ENCODE measurements at regions not wholly inside any gene's neighbourhood (a gene's known extent, or its start where the extent isn't known, plus 50 kb on each side); places are given as distances from the start of the nearest gene placed in this dataset.
"Not testable (repeated sequence)": the region's sequence is repeated elsewhere in the genome, so short reads cannot be mapped to it uniquely, and the experiment has no call there.

- DNase-seq = no peak
Observed at GRCh38 chr17:71625330-71625729, 495.5 kb upstream of the SOX9 start.

DNA sequence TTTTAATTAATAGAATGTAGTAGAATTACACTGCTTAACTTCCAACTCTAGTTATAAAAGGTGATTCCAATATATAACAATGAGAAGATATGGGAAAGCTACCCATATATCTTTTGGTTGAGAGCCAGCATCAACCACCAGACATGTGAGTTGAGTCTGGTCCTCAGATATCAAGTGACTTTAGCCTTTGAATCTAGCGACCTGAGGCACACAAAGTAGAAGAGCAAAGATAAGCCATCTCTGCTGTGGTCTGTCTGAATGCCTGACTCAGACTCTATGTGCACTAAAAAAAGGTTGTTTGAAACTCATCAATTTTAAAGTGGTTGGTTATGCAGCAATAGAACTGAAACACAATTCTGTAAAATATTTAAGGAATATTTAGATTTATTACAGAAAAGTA lies 492.5 kb upstream of the SOX9 start:
- no peak for DNase-seq

DNA sequence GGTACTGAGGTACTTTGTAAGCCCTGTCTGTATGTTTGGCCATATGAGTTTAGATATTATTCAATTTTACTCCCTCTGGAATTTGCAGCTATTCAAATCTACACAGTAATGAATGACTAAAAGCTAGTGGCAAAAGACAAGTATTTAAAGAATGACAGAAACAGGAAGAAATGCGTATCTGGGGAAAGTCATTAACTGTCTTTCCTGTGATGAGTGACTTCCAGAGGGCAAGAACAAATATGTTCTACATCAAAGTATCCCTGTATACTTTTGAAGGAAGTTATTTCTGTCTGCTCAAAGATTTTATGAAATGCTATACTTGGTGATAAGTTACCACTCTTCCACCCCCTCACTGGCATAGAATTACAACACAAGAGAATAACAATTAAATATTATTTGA lies 489.3 kb upstream of the SOX9 start:
- no peak for DNase-seq

DNA sequence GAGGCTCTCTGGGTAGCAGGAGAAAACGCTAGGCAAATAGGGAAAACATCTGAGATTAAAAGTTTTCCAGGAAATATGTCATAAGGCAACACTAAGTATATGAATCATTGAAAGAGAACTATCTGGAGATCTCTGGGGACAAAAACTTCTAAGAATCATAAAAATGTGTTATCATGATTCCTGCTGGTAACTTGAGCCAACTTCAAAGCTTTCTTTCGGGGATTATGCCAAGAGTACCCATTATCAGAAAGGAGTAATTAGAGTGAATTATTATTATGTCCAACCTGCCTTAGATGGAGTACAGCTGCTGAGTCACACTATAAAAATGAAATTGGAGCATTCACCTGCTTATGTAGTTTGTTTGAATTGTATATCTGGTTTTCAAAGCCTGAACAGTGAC lies 488.5 kb upstream of the SOX9 start:
- no peak for DNase-seq

DNA sequence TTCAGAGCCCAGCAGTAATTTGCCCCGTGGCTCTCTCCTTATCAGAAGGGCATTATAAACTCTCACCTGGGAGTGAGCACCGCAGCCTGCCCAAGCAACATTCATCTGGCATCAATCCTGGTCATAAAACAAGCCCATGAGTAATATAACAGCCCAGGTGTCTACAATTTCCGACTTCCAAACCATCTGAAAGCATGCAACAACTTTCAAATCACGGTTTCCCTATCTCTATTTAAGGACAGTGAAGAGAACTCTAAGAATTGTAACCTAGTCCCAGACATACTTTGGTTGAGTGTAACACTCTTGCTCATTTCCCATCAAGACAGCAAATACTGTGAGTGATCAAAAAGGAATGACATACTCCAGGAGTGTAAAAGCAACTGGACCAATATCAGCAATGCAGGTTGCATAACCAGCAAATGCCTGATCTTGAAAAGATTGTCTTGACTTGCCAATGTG lies 487.4 kb upstream of the SOX9 start:
- no peak for DNase-seq

- no peak for DNase-seq
Observed at GRCh38 chr17:71634376-71634775, 486.4 kb upstream of the SOX9 start.

DNA sequence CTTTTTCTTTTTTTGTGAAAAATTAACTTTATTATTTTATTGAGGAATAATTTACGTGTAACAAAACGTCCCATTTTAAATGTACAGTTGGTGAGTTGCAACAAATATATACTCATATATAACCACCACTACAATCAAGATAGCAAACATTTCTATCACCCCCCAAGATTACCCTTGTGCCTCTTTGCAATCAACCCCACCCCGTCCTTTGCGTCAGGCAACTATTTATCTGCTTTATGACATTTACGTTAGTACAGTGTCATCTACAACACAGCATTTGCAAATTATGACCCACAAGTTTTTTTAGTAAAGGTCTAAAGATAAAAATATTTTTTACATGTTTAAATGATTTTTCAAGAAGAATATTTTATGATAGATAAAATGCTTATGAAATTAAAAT lies 485.6 kb upstream of the SOX9 start:
- DNase-seq = no peak

DNA sequence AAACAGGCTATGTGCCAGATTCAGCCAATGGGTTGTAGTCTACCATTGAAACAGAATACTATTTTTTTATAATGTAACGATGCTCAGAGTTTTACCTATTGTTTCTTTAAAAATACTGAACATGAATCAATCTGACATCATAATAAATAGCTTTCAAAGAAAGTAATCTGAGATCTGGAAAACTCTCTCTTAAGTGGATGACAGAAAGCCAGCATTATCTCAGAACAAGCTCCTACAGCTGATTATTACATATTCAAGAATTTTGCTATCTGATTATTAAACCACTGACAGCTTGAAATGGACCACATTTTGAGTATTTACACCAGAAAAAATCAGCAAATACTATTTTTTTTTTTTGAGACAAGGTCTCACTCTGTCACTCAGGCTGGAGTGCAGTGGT lies 484.2 kb upstream of the SOX9 start:
- DNase-seq = no peak

- DNase-seq = no peak
Observed at GRCh38 chr17:71638668-71639067, 482.2 kb upstream of the SOX9 start.

DNA sequence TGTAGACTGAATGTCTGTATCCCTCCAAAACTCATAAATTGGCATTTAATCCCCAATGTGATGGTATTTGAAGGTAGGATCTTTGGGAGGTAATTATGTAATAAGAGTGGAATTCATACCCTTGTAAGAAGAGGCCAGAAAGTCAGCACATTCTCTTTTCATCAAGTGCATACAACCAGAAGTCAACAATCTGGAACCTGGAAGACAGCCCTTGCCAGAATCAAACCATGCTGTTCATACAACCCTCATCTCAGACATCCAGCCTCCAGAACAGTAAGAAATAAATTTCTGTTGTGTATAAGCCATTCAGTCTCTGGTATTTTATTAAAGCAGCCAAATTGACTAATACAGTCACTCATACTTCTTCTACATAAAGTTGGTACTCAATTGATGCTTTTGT lies 481.0 kb upstream of the SOX9 start:
- no peak for DNase-seq

DNA sequence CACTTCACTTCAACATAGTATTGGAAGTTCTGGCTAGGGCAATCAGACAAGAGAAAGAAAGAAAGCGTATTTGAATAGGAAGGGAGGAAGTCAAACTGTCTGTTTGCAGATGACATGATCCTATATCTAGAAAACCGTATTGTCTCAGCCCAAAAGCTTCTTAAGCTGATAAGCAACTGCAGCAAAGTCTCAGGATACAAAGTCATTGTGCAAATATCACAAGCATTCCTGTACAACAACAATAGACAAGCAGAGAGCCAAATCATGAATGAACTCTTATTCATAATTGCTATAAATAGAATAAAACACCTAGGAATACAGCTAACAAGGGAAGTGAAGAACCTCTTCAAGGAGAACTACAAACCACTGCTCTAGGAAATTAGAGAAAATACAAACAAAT lies 473.9 kb upstream of the SOX9 start:
- DNase-seq = not testable (repeated sequence)

DNA sequence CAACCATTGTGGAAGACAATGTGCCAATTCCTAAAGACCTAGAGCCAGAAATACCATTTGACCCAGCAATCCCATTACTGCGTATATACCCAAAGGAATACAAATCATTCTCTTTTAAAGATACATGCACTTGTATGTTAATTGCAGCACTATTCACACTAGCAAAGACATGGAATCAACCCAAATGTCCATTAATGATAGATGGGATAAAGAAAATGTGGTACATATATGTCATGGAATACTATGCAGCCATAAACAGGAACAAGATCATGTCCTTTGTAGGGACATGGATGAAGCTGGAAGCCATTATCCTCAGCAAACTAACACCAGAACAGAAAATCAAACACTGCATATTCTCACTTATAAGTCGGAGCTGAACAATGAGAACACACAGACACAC lies 472.5 kb upstream of the SOX9 start:
- DNase-seq = not testable (repeated sequence)

DNA sequence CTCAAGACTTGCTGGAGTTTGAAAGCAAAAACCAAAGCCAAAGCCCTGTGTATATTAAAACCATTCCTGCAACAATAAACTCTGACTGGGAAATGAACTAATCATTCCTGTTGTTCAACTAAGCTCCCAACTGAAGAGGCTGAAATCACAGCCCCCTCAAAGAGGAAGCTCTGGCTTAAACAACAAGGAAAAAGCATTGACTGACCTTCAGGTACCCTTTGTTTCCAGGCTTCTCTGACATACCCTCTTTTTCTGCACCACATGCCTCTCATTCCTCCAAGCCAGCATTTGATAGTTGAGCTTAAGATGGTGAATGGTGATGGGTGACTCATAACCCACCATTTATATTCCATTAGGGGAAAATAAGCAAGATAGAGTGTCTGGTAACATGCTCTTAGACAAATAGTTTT lies 470.9 kb upstream of the SOX9 start:
- DNase-seq = no peak

DNA sequence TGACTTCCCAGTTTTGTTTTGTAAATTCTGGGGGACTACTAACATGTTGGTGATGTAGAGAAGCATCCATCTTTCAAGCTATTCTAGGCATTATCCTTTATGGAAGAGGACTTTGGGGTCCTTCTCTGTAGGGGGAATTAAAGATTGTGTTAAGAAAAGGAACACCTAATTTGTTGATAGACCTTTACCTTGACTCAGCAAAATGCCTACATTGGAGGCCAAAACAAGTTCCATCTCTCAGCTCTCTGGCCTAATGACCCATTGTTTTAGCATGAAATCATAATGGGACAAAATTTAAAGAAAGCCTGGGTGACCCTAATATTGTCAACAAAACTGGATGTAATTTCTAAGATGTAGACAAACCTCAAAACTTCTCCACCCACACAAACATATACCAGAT lies 465.3 kb upstream of the SOX9 start:
- DNase-seq = no peak

GRCh38 chr17:71656964-71657858 lies 463.6 kb upstream of the SOX9 start:
- no peak for DNase-seq

- no peak for DNase-seq
Observed at GRCh38 chr17:71658996-71659395, 461.8 kb upstream of the SOX9 start.

GRCh38 chr17:71664861-71665260 lies 456.0 kb upstream of the SOX9 start:
- no peak for DNase-seq

GRCh38 chr17:71666047-71666446 lies 454.8 kb upstream of the SOX9 start:
- DNase-seq = no peak

- no peak for DNase-seq
Observed at GRCh38 chr17:71667661-71668060, 453.2 kb upstream of the SOX9 start.

DNA sequence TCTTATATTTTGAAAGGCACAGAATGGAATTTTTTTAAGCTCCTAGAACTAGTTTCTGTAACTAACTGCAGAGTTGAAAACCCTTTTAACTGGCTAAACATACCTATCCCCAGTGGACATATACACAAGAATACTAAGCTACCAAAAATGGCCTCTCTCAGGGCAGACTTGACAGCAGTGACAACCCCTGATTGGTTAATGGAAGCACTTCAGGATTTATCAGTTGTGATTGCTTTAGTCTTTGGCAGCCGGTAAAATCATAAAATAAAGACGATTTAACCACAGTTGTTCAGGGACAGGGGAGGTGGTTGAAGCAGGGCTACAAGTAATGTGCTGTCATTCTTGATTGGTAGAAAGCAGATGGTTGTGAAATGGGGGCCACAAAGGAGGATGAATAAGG lies 452.0 kb upstream of the SOX9 start:
- DNase-seq = no peak

GRCh38 chr17:71677439-71677838 lies 443.4 kb upstream of the SOX9 start:
- DNase-seq = no peak

- no peak for DNase-seq
Observed at GRCh38 chr17:71679832-71680231, 441.0 kb upstream of the SOX9 start.

DNA sequence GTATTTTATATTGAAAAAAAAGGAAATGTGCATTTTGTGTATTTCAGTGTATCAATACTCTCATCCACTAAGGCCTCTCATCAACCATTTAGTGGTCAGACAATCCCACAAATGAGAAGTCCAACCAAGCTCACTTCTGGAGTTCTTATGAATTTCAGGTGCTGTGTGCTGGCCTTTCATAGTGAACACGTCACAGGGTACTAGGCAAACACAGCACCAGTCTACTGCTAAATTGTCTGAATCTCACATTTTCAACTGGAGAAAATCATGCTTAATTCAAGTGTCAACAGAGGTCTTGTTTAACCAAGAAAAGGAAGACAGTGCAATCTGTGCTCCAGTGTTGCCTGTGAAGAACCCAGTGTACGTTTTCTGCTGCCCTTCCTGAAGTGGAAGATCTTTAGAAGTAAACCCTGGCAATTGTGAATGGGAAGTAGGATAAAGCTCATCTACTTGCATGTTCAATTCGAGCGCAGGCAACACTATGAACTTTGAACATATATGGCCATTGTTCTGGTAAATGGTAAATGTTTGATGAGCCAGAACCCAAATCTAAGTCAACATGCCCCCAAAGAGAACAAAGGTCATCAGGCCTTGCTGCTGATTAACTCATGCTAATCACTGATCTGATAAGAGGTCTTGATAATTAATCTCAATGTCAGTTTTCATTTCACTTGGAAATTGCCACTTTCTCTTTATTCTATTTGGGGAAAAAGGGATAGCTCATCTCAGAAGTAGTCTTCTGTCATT lies 439.2 kb upstream of the SOX9 start:
- DNase-seq = no peak

DNA sequence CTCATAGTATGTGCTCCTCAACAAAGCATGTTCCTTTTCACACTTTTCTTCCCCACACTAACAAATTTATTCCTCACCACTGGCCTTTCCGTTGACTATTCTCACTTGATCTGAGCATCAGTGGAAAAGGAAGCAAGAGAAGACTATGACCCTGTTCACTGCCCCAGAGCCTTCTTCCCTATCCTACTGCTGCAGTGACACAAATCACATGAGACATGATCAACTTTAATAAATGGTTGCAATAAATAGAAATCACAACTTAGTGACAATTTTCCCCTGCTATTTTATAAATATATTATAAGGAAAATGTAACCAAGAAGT lies 438.7 kb upstream of the SOX9 start:
- DNase-seq = no peak

DNA sequence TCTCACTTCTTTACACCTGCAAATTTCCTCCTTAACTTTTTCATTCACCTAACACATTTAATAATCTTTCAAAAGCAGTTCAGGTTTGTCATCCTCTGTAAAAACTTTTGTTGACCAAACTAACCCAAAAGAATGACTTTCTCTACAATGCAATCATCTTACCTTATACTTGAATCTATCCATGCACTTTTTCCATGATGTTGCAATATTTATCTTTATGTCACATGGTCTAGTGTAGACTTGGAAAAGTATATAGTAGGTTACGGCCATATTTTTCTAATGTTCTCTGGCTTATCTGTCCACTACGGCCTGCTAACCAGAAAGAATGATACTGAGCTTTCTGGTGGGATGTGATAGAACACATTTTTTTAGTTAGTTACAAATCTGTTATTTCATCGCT lies 431.0 kb upstream of the SOX9 start:
- DNase-seq = no peak

Data from NCI-H1048 (cell line).